ENCODE measurements at regions not wholly inside any gene's neighbourhood (a gene's known extent, or its start where the extent isn't known, plus 50 kb on each side); places are given as distances from the start of the nearest gene placed in this dataset.

- Histone ChIP-seq H3K27ac (no peak overlapping the region), H3K36me3 (no peaks in the 10 kb centered on the region), H3K27me3 (no peaks in the 10 kb centered on the region), H3K4me1 (peaks cover 0 to 12% (median 3%) of the 10 kb centered on the region in 4 donors), H3K4me3 (no peak overlapping the region), H3K9me3 (no peaks in the 10 kb centered on the region)
- no peak for TF ChIP-seq POLR2A (IDR thresholded peaks at IDR 0.05)
- TF ChIP-seq, protein P1, sequence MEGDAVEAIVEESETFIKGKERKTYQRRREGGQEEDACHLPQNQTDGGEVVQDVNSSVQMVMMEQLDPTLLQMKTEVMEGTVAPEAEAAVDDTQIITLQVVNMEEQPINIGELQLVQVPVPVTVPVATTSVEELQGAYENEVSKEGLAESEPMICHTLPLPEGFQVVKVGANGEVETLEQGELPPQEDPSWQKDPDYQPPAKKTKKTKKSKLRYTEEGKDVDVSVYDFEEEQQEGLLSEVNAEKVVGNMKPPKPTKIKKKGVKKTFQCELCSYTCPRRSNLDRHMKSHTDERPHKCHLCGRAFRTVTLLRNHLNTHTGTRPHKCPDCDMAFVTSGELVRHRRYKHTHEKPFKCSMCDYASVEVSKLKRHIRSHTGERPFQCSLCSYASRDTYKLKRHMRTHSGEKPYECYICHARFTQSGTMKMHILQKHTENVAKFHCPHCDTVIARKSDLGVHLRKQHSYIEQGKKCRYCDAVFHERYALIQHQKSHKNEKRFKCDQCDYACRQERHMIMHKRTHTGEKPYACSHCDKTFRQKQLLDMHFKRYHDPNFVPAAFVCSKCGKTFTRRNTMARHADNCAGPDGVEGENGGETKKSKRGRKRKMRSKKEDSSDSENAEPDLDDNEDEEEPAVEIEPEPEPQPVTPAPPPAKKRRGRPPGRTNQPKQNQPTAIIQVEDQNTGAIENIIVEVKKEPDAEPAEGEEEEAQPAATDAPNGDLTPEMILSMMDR (IDR thresholded peaks at IDR 0.05), result no peak
- WGBS, 2 donors (ENCODE audit: low coverage in 1 of 2), result 80 to 93% methylated on average over 4 of the region's 4 CpGs
- intact Hi-C loops (cut with DNase I; ENCODE audit: low total_unique reads) (no loop called here), in situ Hi-C loops (cut with MboI; ENCODE audit: low pct_ligation_motif_present in 1 of 4, low pct_unique_long_range_greater_than_20kb in 1 of 4, low sequenced_read_pairs in 3 of 4) (no loop called here)
- no peak for DNase-seq
Observed at GRCh38 chr18:10349561-10349960, 104.9 kb upstream of the APCDD1 start.

DNA sequence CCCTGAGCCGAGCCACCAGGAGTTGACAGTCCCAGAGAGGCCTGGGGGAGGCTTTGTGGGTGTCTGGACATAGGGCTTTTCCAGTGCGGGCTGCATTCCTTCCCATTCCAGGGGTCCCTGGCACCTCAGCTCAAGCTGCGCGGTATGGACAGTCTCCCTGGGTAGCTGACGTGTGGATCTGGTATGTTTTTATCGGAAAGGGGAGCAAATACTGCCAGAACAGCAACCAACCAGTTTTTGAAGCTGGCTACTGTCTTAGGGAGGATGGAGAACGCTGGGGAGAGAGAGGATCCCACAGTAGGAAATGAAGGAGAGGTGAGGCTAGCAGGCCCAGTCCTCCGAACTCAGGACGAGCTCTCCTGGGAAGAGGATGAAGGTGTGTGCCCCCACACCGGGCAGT, 103.8 kb upstream of the APCDD1 start:
- Histone ChIP-seq H3K27ac (no peak overlapping the region), H3K4me1 (peaks cover 0 to 14% (median 3%) of the 10 kb centered on the region in 4 donors), H3K9me3 (no peaks in the 10 kb centered on the region), H3K4me3 (no peak overlapping the region), H3K36me3 (no peaks in the 10 kb centered on the region), H3K27me3 (no peaks in the 10 kb centered on the region)
- WGBS, 2 donors (ENCODE audit: low coverage in 1 of 2), result 89 to 100% methylated on average over 1 to 10 of the region's 10 CpGs
- no peak for DNase-seq
- TF ChIP-seq, protein P1 (IDR thresholded peaks at IDR 0.05), result no peak
- TF ChIP-seq EP300 (IDR thresholded peaks at IDR 0.05; ENCODE audit: low read depth) (no peak), POLR2A (IDR thresholded peaks at IDR 0.05) (no peak), POLR2AphosphoS5 (IDR thresholded peaks at IDR 0.05) (no peak)
- intact Hi-C loops (cut with DNase I; ENCODE audit: low total_unique reads) (no loop called here), in situ Hi-C loops (cut with MboI; ENCODE audit: low pct_ligation_motif_present in 1 of 4, low pct_unique_long_range_greater_than_20kb in 1 of 4, low sequenced_read_pairs in 3 of 4) (no loop called here)

DNA sequence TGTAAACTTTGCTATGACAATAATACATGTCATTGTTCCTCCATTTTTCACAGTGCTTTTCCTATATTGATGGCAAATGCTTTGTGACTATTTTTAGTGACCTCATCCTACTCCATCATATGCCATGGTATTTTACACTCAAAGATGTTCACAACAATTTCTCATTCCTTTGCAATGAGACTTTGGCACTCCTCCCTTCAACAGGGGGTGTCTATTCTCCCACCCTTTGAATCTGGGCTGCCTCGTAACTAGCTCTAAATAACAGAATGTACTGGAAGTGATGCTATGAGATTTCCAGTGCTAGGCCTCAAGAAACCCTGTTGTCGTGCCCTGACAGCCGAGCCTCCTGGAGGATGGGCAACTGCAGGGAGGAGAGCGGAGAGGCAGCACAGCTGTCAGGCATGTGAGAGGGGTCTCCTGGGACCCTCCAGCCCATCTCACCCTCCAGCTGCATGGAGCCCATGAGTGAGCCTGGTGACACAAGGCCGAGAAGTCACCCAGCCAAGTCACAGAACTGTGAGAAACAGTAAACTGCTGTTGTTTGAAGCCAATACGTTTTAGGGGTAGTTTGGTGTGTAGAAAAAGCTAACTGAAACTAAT, 103.1 kb upstream of the APCDD1 start:
- 60 to 86% methylated on average over 1 to 6 of the region's 6 CpGs for WGBS, 2 donors (ENCODE audit: low coverage in 1 of 2)
- no peak overlapping the region for H3K27ac ChIP-seq
- H3K9me3 ChIP-seq, result no peaks in the 10 kb centered on the region
- peaks cover 0 to 14% (median 3%) of the 10 kb centered on the region in 4 donors for H3K4me1 ChIP-seq
- no peak overlapping the region for H3K4me3 ChIP-seq
- H3K36me3 ChIP-seq, result no peaks in the 10 kb centered on the region
- H3K27me3 ChIP-seq, result no peaks in the 10 kb centered on the region
- DNase-seq, result no peak
- intact Hi-C loops (cut with DNase I; ENCODE audit: low total_unique reads) (no loop called here), in situ Hi-C loops (cut with MboI; ENCODE audit: low pct_ligation_motif_present in 1 of 4, low pct_unique_long_range_greater_than_20kb in 1 of 4, low sequenced_read_pairs in 3 of 4) (no loop called here)
- TF ChIP-seq, protein P1 (IDR thresholded peaks at IDR 0.05), result no peak
- no peak for TF ChIP-seq EP300 (IDR thresholded peaks at IDR 0.05; ENCODE audit: low read depth)

GRCh38 chr18:10351858-10352257, 102.6 kb upstream of the APCDD1 start:
- in situ Hi-C loops (cut with MboI; ENCODE audit: low pct_ligation_motif_present in 1 of 4, low pct_unique_long_range_greater_than_20kb in 1 of 4, low sequenced_read_pairs in 3 of 4) (no loop called here), intact Hi-C loops (cut with DNase I; ENCODE audit: low total_unique reads) (no loop called here)
- no peak for DNase-seq
- Histone ChIP-seq H3K4me1 (peaks cover 0 to 14% (median 3%) of the 10 kb centered on the region in 4 donors), H3K9me3 (no peaks in the 10 kb centered on the region), H3K27me3 (no peaks in the 10 kb centered on the region), H3K36me3 (no peaks in the 10 kb centered on the region), H3K27ac (no peak overlapping the region), H3K4me3 (no peak overlapping the region)
- TF ChIP-seq EP300 (IDR thresholded peaks at IDR 0.05; ENCODE audit: low read depth) (no peak), POLR2A (IDR thresholded peaks at IDR 0.05) (no peak), POLR2AphosphoS5 (IDR thresholded peaks at IDR 0.05) (no peak)
- TF ChIP-seq, protein P1 (IDR thresholded peaks at IDR 0.05), result no peak
- 94 to 95% methylated on average over 4 of the region's 4 CpGs for WGBS, 2 donors (ENCODE audit: low coverage in 1 of 2)
